ENCODE measurements at regions not wholly inside any gene's neighbourhood (a gene's known extent, or its start where the extent isn't known, plus 50 kb on each side); places are given as distances from the start of the nearest gene placed in this dataset.

GRCh38 chr1:99561952-99562351, 84.0 kb upstream of the PALMD start:
- in situ Hi-C loops (cut with MboI) = no loop called here
- Histone ChIP-seq H3K4me3 (no peak overlapping the region), H3F3A (ENCODE audit: insufficient read depth) (peaks cover 32% of the 10 kb centered on the region), H3K36me3 (ENCODE audit: low read depth) (no peaks in the 10 kb centered on the region), H3K9ac (no peak overlapping the region), H3K4me2 (ENCODE audit: unreplicated experiment) (no peak overlapping the region), H3K27me3 (replicated peaks; ENCODE audit: insufficient read depth) (no peaks in the 10 kb centered on the region), H3K9me3 (ENCODE audit: low read depth) (no peaks in the 10 kb centered on the region), H3K9me2 (ENCODE audit: insufficient read depth) (no peaks in the 10 kb centered on the region), H3K79me2 (ENCODE audit: insufficient read depth) (no peaks in the 10 kb centered on the region), H3K27ac (no peak overlapping the region), H2AFZ (no peak overlapping the region), H3K4me1 (ENCODE audit: insufficient read depth) (peaks cover 31% of the 10 kb centered on the region), H4K20me1 (ENCODE audit: insufficient read depth) (no peaks in the 10 kb centered on the region)
- TF ChIP-seq EZH2 (IDR thresholded peaks at IDR 0.05; ENCODE audit: insufficient read depth, poor library complexity, severe bottlenecking) = no peak
- TF ChIP-seq EZH2phosphoT487 (IDR thresholded peaks at IDR 0.05; ENCODE audit: insufficient read depth, low read depth) = no peak
- DNase-seq = no peak
- 97 to 98% methylated on average over 6 of the region's 6 CpGs for WGBS, 2 experiments (ENCODE audit: low coverage in 1 of 2, low lambda C conversion rate in 2 of 2, missing lambda C conversion rate in 2 of 2)

DNA sequence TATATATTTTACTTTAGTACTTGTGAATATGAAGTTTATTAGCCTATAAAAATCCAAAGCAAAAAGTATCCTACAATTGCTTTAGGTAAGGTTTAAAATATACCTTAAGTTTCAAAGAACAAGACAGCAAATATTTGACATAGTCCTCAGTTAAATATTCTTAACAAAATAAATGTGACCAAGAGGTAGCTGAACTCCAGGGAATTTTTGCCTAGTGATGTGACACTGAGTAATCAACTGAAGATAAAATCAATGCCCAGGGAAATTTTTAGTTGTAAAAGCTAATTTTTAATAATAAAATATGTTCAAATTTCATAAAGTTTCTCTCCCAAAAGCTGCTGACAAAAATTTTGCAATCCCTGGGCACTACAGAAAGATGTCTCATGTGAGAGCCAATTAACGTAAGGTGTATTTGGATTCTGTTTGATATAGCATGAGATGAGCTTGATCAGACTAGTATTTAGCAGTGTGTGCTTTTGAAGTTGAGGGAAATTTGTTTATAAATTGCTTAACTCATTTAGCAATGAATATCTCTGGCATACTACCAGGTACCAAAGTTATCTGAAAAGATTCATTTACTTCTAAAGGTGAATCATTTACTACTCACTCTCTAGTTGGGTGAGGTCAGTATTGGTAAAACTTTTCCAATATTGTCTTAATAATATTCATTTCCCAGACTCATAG, 80.2 kb upstream of the PALMD start:
- in situ Hi-C loops (cut with MboI) = no loop called here
- WGBS, 2 experiments (ENCODE audit: low coverage in 1 of 2, low lambda C conversion rate in 2 of 2, missing lambda C conversion rate in 2 of 2) = 97 to 100% methylated on average over 1 of the region's 1 CpG

DNA sequence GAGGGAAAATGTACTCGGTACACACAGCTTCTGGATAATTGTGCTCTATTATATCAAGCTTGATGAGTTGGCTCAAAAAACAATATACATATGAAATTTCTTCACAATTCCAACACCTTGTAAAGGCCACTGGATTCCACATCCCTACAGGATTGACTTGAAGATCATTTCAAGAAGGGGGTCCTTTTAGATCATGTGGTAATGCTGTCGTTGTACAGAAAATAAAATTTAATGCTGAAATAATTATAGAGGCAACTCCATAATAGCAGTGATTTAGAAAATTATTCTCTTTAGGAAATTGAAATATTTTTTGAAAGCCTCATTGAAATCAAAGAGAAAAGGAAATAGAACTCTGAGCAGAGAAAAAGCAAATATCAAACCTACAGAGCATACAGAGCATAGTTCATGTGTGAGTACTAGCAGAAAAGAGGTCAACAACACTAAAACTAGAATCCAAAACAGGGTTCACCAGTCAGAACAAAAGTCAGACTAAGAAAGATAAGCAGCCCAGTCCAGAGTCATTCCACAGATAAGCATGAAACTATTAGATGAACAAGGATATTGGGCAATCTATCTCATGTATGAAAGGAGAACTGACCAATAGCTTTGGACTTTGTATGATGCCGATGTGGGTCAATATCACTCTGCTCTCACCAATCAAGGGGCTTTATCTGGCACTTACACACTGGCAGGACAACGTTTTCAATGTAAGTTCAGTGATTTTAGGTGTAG, 79.5 kb upstream of the PALMD start:
- Histone ChIP-seq H3K9ac (no peak overlapping the region), H3K27ac (no peak overlapping the region), H3K27me3 (replicated peaks; ENCODE audit: insufficient read depth) (no peaks in the 10 kb centered on the region), H3K79me2 (ENCODE audit: insufficient read depth) (no peaks in the 10 kb centered on the region), H3K36me3 (ENCODE audit: low read depth) (no peaks in the 10 kb centered on the region), H3K4me3 (no peak overlapping the region), H4K20me1 (ENCODE audit: insufficient read depth) (no peaks in the 10 kb centered on the region), H3K4me2 (ENCODE audit: unreplicated experiment) (no peak overlapping the region), H3K9me2 (ENCODE audit: insufficient read depth) (no peaks in the 10 kb centered on the region), H3F3A (ENCODE audit: insufficient read depth) (peaks cover 8% of the 10 kb centered on the region; the same call in 1 of the 2 replicates), H3K9me3 (ENCODE audit: low read depth) (no peaks in the 10 kb centered on the region), H3K4me1 (ENCODE audit: insufficient read depth) (peaks cover 15% of the 10 kb centered on the region), H2AFZ (no peak overlapping the region)
- no peak for DNase-seq
- in situ Hi-C loops (cut with MboI) = no loop called here
- TF ChIP-seq EZH2phosphoT487 (IDR thresholded peaks at IDR 0.05; ENCODE audit: insufficient read depth, low read depth) = no peak
- TF ChIP-seq EZH2 (IDR thresholded peaks at IDR 0.05; ENCODE audit: insufficient read depth, poor library complexity, severe bottlenecking) = no peak
- WGBS, 2 experiments (ENCODE audit: low coverage in 1 of 2, low lambda C conversion rate in 2 of 2, missing lambda C conversion rate in 2 of 2) = 82 to 90% methylated on average over 4 of the region's 4 CpGs

More for the DNA sequence above, 80.2 kb upstream of the PALMD start:
- no peaks in the 10 kb centered on the region for H3K27me3 ChIP-seq (replicated peaks; ENCODE audit: insufficient read depth)
- no peaks in the 10 kb centered on the region for H3K9me3 ChIP-seq (ENCODE audit: low read depth)
- no peak overlapping the region for H3K27ac ChIP-seq
- no peaks in the 10 kb centered on the region for H3K79me2 ChIP-seq (ENCODE audit: insufficient read depth)
- peak; percentile 31 for DNase-seq
- H3K9me2 ChIP-seq (ENCODE audit: insufficient read depth) = no peaks in the 10 kb centered on the region
- no peak overlapping the region for H3K4me2 ChIP-seq (ENCODE audit: unreplicated experiment)
- H3K4me3 ChIP-seq = no peak overlapping the region
- TF ChIP-seq EZH2 (IDR thresholded peaks at IDR 0.05; ENCODE audit: insufficient read depth, poor library complexity, severe bottlenecking) (no peak), EZH2phosphoT487 (IDR thresholded peaks at IDR 0.05; ENCODE audit: insufficient read depth, low read depth) (no peak)
- H3K9ac ChIP-seq = no peak overlapping the region
- no peaks in the 10 kb centered on the region for H3K36me3 ChIP-seq (ENCODE audit: low read depth)
- H4K20me1 ChIP-seq (ENCODE audit: insufficient read depth) = no peaks in the 10 kb centered on the region
- peaks cover 13% of the 10 kb centered on the region for H3K4me1 ChIP-seq (ENCODE audit: insufficient read depth)
- H3F3A ChIP-seq (ENCODE audit: insufficient read depth) = peaks cover 8% of the 10 kb centered on the region; the same call in 1 of the 2 replicates
- H2AFZ ChIP-seq = no peak overlapping the region

- peaks cover 4% of the 10 kb centered on the region; the same call in 1 of the 2 replicates for H3F3A ChIP-seq (ENCODE audit: insufficient read depth)
- no peak overlapping the region for H3K27ac ChIP-seq
- peak; percentile 57 for DNase-seq
- H3K9me2 ChIP-seq (ENCODE audit: insufficient read depth) = no peaks in the 10 kb centered on the region
- no peak overlapping the region for H3K4me2 ChIP-seq (ENCODE audit: unreplicated experiment)
- TF ChIP-seq EZH2phosphoT487 (IDR thresholded peaks at IDR 0.05; ENCODE audit: insufficient read depth, low read depth) = no peak
- TF ChIP-seq EZH2 (IDR thresholded peaks at IDR 0.05; ENCODE audit: insufficient read depth, poor library complexity, severe bottlenecking) = no peak
- H3K4me3 ChIP-seq = no peak overlapping the region
- H3K27me3 ChIP-seq (replicated peaks; ENCODE audit: insufficient read depth) = no peaks in the 10 kb centered on the region
- no peaks in the 10 kb centered on the region for H3K9me3 ChIP-seq (ENCODE audit: low read depth)
- peaks cover 14% of the 10 kb centered on the region for H3K4me1 ChIP-seq (ENCODE audit: insufficient read depth)
- no peak overlapping the region for H3K9ac ChIP-seq
- in situ Hi-C loops (cut with MboI) = no loop called here
- H3K79me2 ChIP-seq (ENCODE audit: insufficient read depth) = no peaks in the 10 kb centered on the region
- WGBS, 2 experiments (ENCODE audit: low coverage in 1 of 2, low lambda C conversion rate in 2 of 2, missing lambda C conversion rate in 2 of 2) = 24% methylated on average over 6 of the region's 6 CpGs
- no peaks in the 10 kb centered on the region for H4K20me1 ChIP-seq (ENCODE audit: insufficient read depth)
- H2AFZ ChIP-seq = no peak overlapping the region
- no peaks in the 10 kb centered on the region for H3K36me3 ChIP-seq (ENCODE audit: low read depth)
These were observed 75.3 kb upstream of the PALMD start for GRCh38 chr1:99570486-99571089.

Measured in GM23248 (cell line).